ENCODE measurements at regions not wholly inside any gene's neighbourhood (a gene's known extent, or its start where the extent isn't known, plus 50 kb on each side); places are given as distances from the start of the nearest gene placed in this dataset.

DNA sequence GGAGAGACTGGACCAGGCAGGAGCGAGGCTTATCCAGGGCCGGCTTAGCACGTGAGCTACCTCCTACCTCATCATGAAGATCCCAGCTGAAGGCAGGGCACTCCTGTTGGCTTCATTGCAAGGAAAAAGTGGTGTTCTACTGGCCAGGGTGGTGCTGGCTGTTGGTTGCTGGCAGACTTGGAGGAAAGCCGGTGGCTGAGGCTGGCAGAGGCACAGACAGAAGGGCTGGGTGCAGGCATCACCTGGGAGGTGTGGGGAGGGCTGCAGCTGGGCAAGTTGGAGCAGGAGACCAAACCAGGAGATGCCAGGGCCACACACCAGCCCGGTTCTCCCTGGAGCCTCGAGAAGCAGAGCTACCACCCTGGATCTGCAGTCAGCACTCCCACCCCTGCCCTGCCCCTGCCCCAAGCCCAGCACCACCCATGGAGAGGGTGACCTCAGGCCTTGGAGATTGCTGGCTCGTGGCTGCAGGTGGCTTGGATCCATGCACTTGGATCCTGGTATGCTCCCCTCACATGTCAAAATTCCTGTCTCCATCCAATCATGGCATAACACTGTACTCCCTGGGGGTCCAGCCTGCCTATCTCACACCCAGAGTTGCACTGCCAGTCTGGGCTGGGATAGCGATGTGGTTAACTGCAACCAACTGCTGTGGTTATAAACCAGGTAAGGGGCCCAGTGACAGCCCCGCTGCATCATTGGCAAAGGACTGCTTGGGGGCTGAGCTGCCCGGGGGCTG, 49.7 kb downstream of the GLI2 start:
- Mint-ChIP-seq H3K36me3 (peaks cover 3% of the 10 kb centered on the region), H3K27me3 (ENCODE audit: low read depth) (no peaks in the 10 kb centered on the region), H3K9me3 (no peaks in the 10 kb centered on the region), H3K4me1 (peaks cover 33% of the 10 kb centered on the region), H3K4me3 (no peak overlapping the region), H3K27ac (no peak overlapping the region)
- no peak for DNase-seq (ENCODE audit: low spot score in 2 of 2, unreplicated experiment in 2 of 2)
- no peak for TF ChIP-seq CTCF (IDR thresholded peaks at IDR 0.05; ENCODE audit: unreplicated experiment)

GRCh38 chr2:120786038-120786960, 50.6 kb downstream of the GLI2 start:
- Mint-ChIP-seq H3K4me3 (no peak overlapping the region), H3K36me3 (peaks cover 3% of the 10 kb centered on the region), H3K9me3 (no peaks in the 10 kb centered on the region), H3K27me3 (ENCODE audit: low read depth) (no peaks in the 10 kb centered on the region), H3K27ac (peak overlapping the region; percentile 11), H3K4me1 (peaks cover 34% of the 10 kb centered on the region)
- no peak for DNase-seq (ENCODE audit: low spot score in 2 of 2, unreplicated experiment in 2 of 2)
- no peak for TF ChIP-seq CTCF (IDR thresholded peaks at IDR 0.05; ENCODE audit: unreplicated experiment)

DNA sequence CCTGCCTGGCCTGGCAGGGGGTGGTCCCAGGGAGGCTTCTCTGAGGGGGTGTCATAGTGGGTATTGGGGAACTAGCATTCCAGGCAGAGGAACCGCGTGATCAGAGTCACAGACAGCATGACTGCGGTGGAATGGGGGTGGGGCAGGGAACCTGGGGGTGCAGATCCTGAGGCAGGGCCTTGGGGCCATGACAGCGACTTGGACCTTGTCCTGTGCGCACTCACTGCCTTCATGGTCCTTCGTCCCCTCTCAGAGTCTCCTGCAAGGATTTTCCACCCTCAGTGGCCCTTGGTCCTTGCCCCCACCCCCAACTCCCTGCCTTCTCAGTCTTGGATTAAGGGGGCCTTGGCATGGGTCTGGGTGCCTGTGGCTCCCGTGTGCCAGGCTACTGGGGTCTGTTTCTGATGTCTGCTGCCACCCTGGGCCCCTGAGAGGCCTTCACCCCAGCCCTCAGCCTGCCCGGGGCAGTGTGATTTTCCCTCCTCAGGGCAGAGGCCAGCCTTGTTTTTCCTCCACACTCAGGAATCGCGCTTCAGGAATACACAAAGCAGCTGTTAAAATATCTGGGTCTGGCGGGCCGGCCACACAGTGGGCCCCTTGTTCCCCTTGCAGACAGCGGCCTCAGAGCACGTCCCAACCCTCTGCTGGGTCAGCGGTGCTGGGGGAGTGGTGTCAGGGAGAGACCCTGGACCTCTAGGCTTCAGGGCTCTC, 51.6 kb downstream of the GLI2 start:
- no peak overlapping the region for H3K4me3 Mint-ChIP-seq

GRCh38 chr2:120787822-120788700, 52.4 kb downstream of the GLI2 start:
- no peak overlapping the region for H3K4me3 Mint-ChIP-seq
- H3K27ac Mint-ChIP-seq = peak overlapping the region; percentile 72

More for the DNA sequence above, 51.6 kb downstream of the GLI2 start:
- no peak for TF ChIP-seq CTCF (IDR thresholded peaks at IDR 0.05; ENCODE audit: unreplicated experiment)
- H3K4me1 Mint-ChIP-seq = peaks cover 44% of the 10 kb centered on the region
- peak overlapping the region; percentile 72 for H3K27ac Mint-ChIP-seq
- H3K27me3 Mint-ChIP-seq (ENCODE audit: low read depth) = no peaks in the 10 kb centered on the region
- H3K36me3 Mint-ChIP-seq = peaks cover 3% of the 10 kb centered on the region
- no peak for DNase-seq (ENCODE audit: low spot score in 2 of 2, unreplicated experiment in 2 of 2)
- no peaks in the 10 kb centered on the region for H3K9me3 Mint-ChIP-seq

More at GRCh38 chr2:120787822-120788700, 52.4 kb downstream of the GLI2 start:
- DNase-seq (ENCODE audit: low spot score in 2 of 2, unreplicated experiment in 2 of 2) = no peak
- TF ChIP-seq CTCF (IDR thresholded peaks at IDR 0.05; ENCODE audit: unreplicated experiment) = no peak
- Mint-ChIP-seq H3K9me3 (no peaks in the 10 kb centered on the region), H3K36me3 (peaks cover 3% of the 10 kb centered on the region), H3K4me1 (peaks cover 43% of the 10 kb centered on the region), H3K27me3 (ENCODE audit: low read depth) (no peaks in the 10 kb centered on the region)
